OCI-LY3 (cell line): ENCODE measurements at regions not wholly inside any gene's neighbourhood (a gene's known extent, or its start where the extent isn't known, plus 50 kb on each side); places are given as distances from the start of the nearest gene placed in this dataset.
"Not testable (repeated sequence)": the region's sequence is repeated elsewhere in the genome, so short reads cannot be mapped to it uniquely, and the experiment has no call there.

Experiments
- H2AFZ ChIP-seq: fragments of 200-600, 300-600 bp; shearing (Covaris generic); 2 replicates; pipeline ENCODE4 v1.6.0; 2014; ENCODE audit warnings: antibody characterized with exemption, low read depth, low read length
- H3K27ac ChIP-seq: fragments of 200-600, 300-600 bp; sonication (generic); 2 replicates; pipeline ENCODE4 v1.5.1; 2014; ENCODE audit warnings: mild to moderate bottlenecking, low read length, moderate library complexity, mixed read lengths
- H3K27me3 ChIP-seq: fragments of 200-600, 300-600 bp; sonication (generic); 2 replicates; pipeline ENCODE4 v1.6.1; 2014; ENCODE audit warnings: low read depth, low read length, mixed read lengths
- H3K36me3 ChIP-seq: fragments of 200-600, 300-600 bp; sonication (generic); replicated peaks from 2 replicates; pipeline ENCODE3; 2014; ENCODE audit warnings: low read depth, low read length, mixed read lengths
- H3K4me1 ChIP-seq: fragments of 300-600, 200-600 bp; sonication (generic); 2 replicates; pipeline ENCODE4 v1.6.1; 2014; ENCODE audit warnings: low read length, mixed read lengths
- H3K4me2 ChIP-seq: fragments of 200-600, 300-600 bp; sonication (generic); 2 replicates; pipeline ENCODE4 v1.6.1; 2014; ENCODE audit warnings: low read length, mixed read lengths
- H3K4me3 ChIP-seq: fragments of 300-600, 200-600 bp; sonication (generic); 2 replicates; pipeline ENCODE4 v1.5.1; 2014; ENCODE audit warnings: antibody characterized with exemption, mild to moderate bottlenecking, low read length, moderate library complexity
- H3K79me2 ChIP-seq: fragments of 300-600, 200-600 bp; shearing (Covaris generic); 2 replicates; pipeline ENCODE4 v1.6.1; 2014; ENCODE audit warnings: mild to moderate bottlenecking, low read length, mixed read lengths
- H3K9ac ChIP-seq: fragments of 300-600, 200-600 bp; shearing (Covaris generic); 2 replicates; pipeline ENCODE4 v1.6.0; 2014; ENCODE audit warnings: mild to moderate bottlenecking, low read length, moderate library complexity
- H3K9me3 ChIP-seq: fragments of 200-600, 300-600 bp; shearing (Covaris generic); 2 replicates; pipeline ENCODE4 v1.6.1; 2014; ENCODE audit warnings: low read length, mixed read lengths; ENCODE audit not compliant: insufficient read depth
- H4K20me1 ChIP-seq: fragments of 200-600, 300-600 bp; sonication (generic); 2 replicates; pipeline ENCODE4 v1.6.1; 2016; ENCODE audit warnings: low read length, mixed read lengths; ENCODE audit not compliant: insufficient read depth
- EZH2phosphoT487 ChIP-seq: fragments of 200-600 bp; shearing (Covaris generic); IDR thresholded peaks from 2 replicates; pipeline ENCODE4 v1.6.1; 2018; ENCODE audit warnings: antibody characterized with exemption, mixed run types, low read depth
- TF ChIP-seq, protein P1 (sequence below): fragments of 200-600, 300-600 bp; sonication (generic); IDR thresholded peaks from 2 replicates; pipeline ENCODE4 v1.5.1; 2014; ENCODE audit warnings: antibody characterized with exemption, low read length, low read depth

DNA sequence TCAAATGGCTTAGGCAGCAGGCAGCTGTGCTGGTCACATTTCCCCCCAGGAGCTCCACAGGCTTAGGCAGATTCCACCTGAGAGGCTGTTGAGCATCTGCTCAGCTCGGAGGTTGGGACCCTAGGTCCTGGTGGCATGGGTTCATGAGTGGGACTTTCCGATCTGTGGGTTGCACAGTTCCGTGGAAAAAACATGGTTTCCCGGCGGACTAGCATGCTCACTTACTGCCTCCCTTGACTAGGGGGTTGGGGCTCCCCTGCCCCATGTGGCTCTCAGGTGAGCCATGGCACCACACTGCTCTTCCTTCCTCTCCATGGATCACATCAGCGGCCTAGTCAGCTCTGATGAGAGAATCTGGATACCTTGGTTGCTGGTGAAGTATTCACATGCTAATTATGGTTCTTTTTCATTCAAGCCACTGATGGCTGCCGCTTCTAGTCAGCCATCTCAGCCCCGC lies 685.1 kb downstream of the METTL15 start:
- no peak overlapping the region for H2AFZ ChIP-seq
- peaks cover 6% of the 10 kb centered on the region for H3K4me1 ChIP-seq
- no peaks in the 10 kb centered on the region for H3K79me2 ChIP-seq
- H3K36me3 ChIP-seq, result peaks cover 3% of the 10 kb centered on the region
- no peak overlapping the region for H3K4me3 ChIP-seq
- no peak overlapping the region for H3K27ac ChIP-seq
- peaks cover 7% of the 10 kb centered on the region for H3K9me3 ChIP-seq
- H4K20me1 ChIP-seq, result no peaks in the 10 kb centered on the region
- H3K4me2 ChIP-seq, result no peak overlapping the region
- H3K9ac ChIP-seq, result no peak overlapping the region
- no peaks in the 10 kb centered on the region for H3K27me3 ChIP-seq
- no peak for TF ChIP-seq EZH2phosphoT487
- TF ChIP-seq, protein P1, sequence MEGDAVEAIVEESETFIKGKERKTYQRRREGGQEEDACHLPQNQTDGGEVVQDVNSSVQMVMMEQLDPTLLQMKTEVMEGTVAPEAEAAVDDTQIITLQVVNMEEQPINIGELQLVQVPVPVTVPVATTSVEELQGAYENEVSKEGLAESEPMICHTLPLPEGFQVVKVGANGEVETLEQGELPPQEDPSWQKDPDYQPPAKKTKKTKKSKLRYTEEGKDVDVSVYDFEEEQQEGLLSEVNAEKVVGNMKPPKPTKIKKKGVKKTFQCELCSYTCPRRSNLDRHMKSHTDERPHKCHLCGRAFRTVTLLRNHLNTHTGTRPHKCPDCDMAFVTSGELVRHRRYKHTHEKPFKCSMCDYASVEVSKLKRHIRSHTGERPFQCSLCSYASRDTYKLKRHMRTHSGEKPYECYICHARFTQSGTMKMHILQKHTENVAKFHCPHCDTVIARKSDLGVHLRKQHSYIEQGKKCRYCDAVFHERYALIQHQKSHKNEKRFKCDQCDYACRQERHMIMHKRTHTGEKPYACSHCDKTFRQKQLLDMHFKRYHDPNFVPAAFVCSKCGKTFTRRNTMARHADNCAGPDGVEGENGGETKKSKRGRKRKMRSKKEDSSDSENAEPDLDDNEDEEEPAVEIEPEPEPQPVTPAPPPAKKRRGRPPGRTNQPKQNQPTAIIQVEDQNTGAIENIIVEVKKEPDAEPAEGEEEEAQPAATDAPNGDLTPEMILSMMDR, result no peak

DNA sequence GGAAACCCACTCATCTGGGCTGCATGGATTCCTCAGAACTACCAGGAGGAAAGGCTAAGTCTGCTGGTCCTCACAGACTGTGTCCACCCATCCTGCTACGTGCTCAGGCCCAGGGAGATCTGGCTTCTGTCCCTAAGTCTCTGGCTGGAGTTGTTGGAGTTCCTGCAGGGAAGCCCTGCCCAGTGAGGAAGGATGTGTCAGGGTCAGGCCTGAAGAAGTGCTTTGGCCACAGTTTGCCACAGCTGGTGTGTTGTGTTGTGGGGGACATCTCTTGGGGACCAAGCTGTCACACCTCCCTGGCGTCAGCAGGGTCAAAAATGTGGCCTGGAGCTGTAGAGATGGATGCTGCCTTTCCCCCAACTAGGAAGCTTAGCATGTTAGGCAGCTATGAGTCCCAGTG lies 684.7 kb downstream of the METTL15 start:
- no peak overlapping the region for H3K4me2 ChIP-seq
- H2AFZ ChIP-seq, result no peak overlapping the region
- H3K27ac ChIP-seq, result no peak overlapping the region
- no peaks in the 10 kb centered on the region for H3K27me3 ChIP-seq
- H3K4me1 ChIP-seq, result peaks cover 4% of the 10 kb centered on the region
- no peak overlapping the region for H3K9ac ChIP-seq
- no peak for TF ChIP-seq EZH2phosphoT487
- TF ChIP-seq, protein P1, result no peak
- no peaks in the 10 kb centered on the region for H4K20me1 ChIP-seq
- peaks cover 2% of the 10 kb centered on the region; the same call in 1 of the 2 replicates for H3K9me3 ChIP-seq
- no peaks in the 10 kb centered on the region for H3K79me2 ChIP-seq
- H3K36me3 ChIP-seq, result no peaks in the 10 kb centered on the region
- H3K4me3 ChIP-seq, result no peak overlapping the region

DNA sequence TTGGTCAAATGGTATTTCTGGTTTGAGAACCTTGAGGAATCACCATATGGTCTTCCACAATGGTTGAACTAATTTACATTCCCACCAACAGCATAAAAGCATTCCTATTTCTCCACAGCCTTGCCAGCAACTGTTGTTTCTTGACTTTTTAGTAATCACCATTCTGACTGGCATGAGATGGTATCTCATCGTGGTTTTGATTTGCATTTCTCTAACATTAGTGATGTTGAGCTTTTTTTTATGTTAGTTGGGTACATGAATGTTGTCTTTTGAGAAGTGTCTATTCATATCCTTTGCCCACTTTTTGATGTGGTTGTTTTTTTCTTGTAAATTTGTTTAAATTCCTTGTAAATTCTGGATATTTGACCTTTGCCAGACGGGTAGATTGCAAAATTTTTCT lies 679.7 kb downstream of the METTL15 start:
- H3K9me3 ChIP-seq, result not testable (repeated sequence)

DNA sequence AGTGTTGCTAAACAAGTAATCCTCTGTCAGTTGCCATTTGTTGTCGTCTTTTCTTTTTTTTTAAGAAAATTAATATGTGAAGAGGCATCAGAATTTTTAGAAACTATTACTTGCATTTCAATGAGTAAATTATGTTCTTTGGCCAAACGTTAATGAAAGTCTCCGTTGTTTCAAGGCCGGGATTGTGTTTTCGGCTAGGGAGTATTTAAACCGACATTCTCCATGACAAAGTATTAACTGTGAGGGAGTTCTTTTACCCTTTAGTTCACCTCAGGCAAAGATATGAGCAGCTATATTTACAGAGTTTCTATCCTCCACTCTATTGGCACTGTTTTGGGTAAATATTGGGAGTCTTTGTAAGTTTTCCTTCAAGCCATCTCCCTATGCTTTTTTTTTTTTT lies 668.9 kb downstream of the METTL15 start:
- Histone ChIP-seq H3K27me3 (no peaks in the 10 kb centered on the region), H3K4me1 (no peaks in the 10 kb centered on the region), H3K4me3 (no peak overlapping the region), H2AFZ (no peak overlapping the region), H3K36me3 (peaks cover 5% of the 10 kb centered on the region), H3K79me2 (no peaks in the 10 kb centered on the region), H3K27ac (no peak overlapping the region), H4K20me1 (no peaks in the 10 kb centered on the region), H3K9ac (no peak overlapping the region), H3K4me2 (no peak overlapping the region), H3K9me3 (peaks cover 3% of the 10 kb centered on the region; the same call in 1 of the 2 replicates)
- TF ChIP-seq, protein P1, result no peak
- TF ChIP-seq EZH2phosphoT487, result no peak

More for the DNA sequence above, 679.7 kb downstream of the METTL15 start:
- not testable (repeated sequence) for H3K36me3 ChIP-seq, H4K20me1 ChIP-seq, H3K4me3 ChIP-seq, H3K27me3 ChIP-seq, H3K27ac ChIP-seq, H3K4me1 ChIP-seq, H2AFZ ChIP-seq, H3K9ac ChIP-seq, H3K79me2 ChIP-seq, H3K4me2 ChIP-seq

DNA sequence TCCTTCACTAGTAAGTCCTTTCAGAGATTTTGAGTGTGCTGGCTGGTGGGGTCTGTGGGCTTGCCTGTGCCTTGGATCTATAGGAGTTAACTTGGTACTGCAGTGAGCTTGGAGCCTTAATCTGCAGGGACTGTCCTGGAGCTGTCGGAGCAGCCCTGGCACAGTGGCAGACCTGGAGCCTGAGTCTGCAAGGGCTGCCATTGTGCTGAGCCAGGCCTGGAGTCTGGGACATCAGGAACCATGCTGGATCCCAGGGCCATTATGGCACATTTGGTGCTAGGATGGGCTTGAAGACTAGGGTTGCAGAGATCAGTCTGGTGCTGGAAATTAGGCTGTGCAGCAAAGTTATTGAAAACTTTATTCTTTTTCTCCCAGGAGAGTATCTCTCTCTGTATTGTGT lies 665.4 kb downstream of the METTL15 start:
- no peaks in the 10 kb centered on the region for H3K79me2 ChIP-seq
- no peak overlapping the region for H3K4me2 ChIP-seq
- H3K27ac ChIP-seq, result no peak overlapping the region
- H3K9ac ChIP-seq, result no peak overlapping the region
- no peaks in the 10 kb centered on the region for H4K20me1 ChIP-seq
- no peak overlapping the region for H2AFZ ChIP-seq
- H3K27me3 ChIP-seq, result no peaks in the 10 kb centered on the region
- no peak for TF ChIP-seq EZH2phosphoT487
- TF ChIP-seq, protein P1, result no peak
- no peaks in the 10 kb centered on the region for H3K4me1 ChIP-seq
- H3K9me3 ChIP-seq, result peaks cover 3% of the 10 kb centered on the region; the same call in 1 of the 2 replicates
- no peak overlapping the region for H3K4me3 ChIP-seq
- H3K36me3 ChIP-seq, result peaks cover 10% of the 10 kb centered on the region
